ENCODE measurements at regions not wholly inside any gene's neighbourhood (a gene's known extent, or its start where the extent isn't known, plus 50 kb on each side); places are given as distances from the start of the nearest gene placed in this dataset.

DNA sequence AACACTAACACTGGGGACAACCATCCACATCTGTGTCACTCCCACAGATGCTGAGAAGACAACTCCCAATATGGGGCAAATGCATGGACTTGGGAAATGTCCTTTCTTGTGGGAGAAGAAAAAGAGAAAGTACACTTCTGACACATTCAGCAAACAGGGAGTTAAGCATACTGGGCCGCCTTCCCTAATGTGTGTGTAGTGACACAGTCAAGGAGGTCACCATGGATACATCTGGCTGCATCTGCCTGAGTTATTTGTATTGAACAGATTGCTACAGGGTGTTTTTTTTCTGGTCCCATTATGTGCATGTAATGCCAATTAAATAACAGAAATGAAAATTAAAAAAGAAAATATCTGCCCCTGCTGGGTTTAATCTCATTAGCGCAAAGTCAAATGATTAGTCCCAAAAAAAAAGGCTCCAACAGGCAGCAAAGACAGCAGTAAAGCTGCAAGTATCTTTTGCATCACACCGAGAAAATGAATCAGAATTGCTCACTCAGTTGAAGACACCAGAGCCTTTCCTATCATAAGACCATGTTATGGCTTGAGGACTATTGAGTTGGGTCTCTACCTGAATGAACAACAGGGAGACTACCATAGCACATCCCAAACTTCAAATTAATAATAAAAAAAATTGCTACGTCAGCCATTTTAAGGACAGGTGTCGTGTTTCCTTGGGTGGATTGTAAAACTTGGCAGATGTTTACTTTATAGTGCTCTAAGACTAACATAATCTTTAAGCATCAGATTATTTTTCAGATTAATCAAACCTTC is 395.9 kb downstream of the DTWD2 start:
- TF ChIP-seq CTCF (conservative IDR thresholded peaks at IDR 0.05 in 1 of 2, IDR thresholded peaks at IDR 0.05 in 1 of 2; ENCODE audit: extremely low read depth in 1 of 2, insufficient read depth in 1 of 2, low read depth in 1 of 2, low read length in 2 of 2) (no peak), EZH2 (IDR thresholded peaks at IDR 0.05; ENCODE audit: borderline replicate concordance, low read length) (no peak)

Data from mammary epithelial cell (primary cell).